K562 (cell line): ENCODE measurements at regions not wholly inside any gene's neighbourhood (a gene's known extent, or its start where the extent isn't known, plus 50 kb on each side); places are given as distances from the start of the nearest gene placed in this dataset.
A peak's percentile ranks its signal among the peaks of the same experiment; 100 is the strongest.

Experiments
- ATAC-seq: fragments of 200-7000 bp; cut with Tn5 transposase; 3 replicates; pipeline ENCODE4 v1.9.1; 2020; ENCODE audit warnings: moderate library complexity
- BruUV-seq: library from RNA; stranded (reverse); fragments of 400-500 nt; replicated peaks from 2 replicates; lab custom pipeline; 2021; lab: Mats Ljungman, UMichigan
- CTCF ChIA-PET: fragments of 300-600 bp; formaldehyde crosslinking; extraction: SDS; loops from one replicate; lab custom pipeline; 2021; ENCODE audit warnings: low intra/inter-chr PET ratio; lab: Yijun Ruan, JAX
- POLR2A ChIA-PET: fragments of 300-600, 350-650 bp; sonication (Branson Sonifier 250); formaldehyde crosslinking; extraction: SDS; loops from one replicate; lab custom pipeline; 2021; ENCODE audit warnings: antibody characterized with exemption, inconsistent platforms; lab: Yijun Ruan, JAX
- DNase-seq, 4 experiments: peaks; one replicate each; pipeline versions ENCODE4 v3.0.0 to v3.0.0-alpha.2; 2011 to 2018; ENCODE audit warnings: low spot score in 3 of 4, mixed read lengths in 3 of 4; ENCODE audit errors: extremely low read depth in 1 of 4
- FAIRE-seq: peaks from 2 replicates; lab custom pipeline; 2011; peaks lifted over from hg19 to GRCh38; lab: Jason Lieb, UNC
- H2AFZ ChIP-seq: 2 replicates; pipeline ENCODE4 v1.6.0; 2011; ENCODE audit warnings: low read depth, low read length, control low read depth, inconsistent platforms
- H3K27ac ChIP-seq: fragments of 200-600 bp; 3 replicates; pipeline ENCODE4 v1.8.0; 2011; ENCODE audit warnings: low read depth, mild to moderate bottlenecking, control low read depth, inconsistent platforms, low read length, moderate library complexity, mixed read lengths; ENCODE audit errors: extremely low read depth
- H3K27me3 ChIP-seq, 2 experiments: fragments of 300-600 bp in 1 of 2; 2 replicates in 1 of 2; 3 replicates in 1 of 2; pipeline versions ENCODE4 v1.6.0 to v1.8.0; 2011; ENCODE audit warnings: inconsistent platforms in 2 of 2, low read length in 2 of 2, mild to moderate bottlenecking in 1 of 2, mixed read lengths in 1 of 2, moderate library complexity in 1 of 2; ENCODE audit not compliant: control insufficient read depth in 2 of 2, insufficient read depth in 2 of 2
- H3K36me3 ChIP-seq: fragments of 300-600 bp; 3 replicates; pipeline ENCODE4 v1.8.0; 2011; ENCODE audit warnings: mild to moderate bottlenecking, low read length, inconsistent platforms; ENCODE audit not compliant: control insufficient read depth, insufficient read depth
- H3K4me1 ChIP-seq, 2 experiments: fragments of 200-600 bp in 1 of 2; replicated peaks in 1 of 2; 2 replicates in 1 of 2; 3 replicates in 1 of 2; pipeline versions ENCODE4 v1.5.1 to v1.8.0; 2011; ENCODE audit warnings: inconsistent platforms in 2 of 2, low read length in 2 of 2, mild to moderate bottlenecking in 1 of 2, mixed read lengths in 1 of 2, moderate library complexity in 1 of 2; ENCODE audit not compliant: control insufficient read depth in 2 of 2, insufficient read depth in 2 of 2
- H3K4me2 ChIP-seq: 2 replicates; pipeline ENCODE4 v1.6.1; 2011; ENCODE audit warnings: low read length, control low read depth, inconsistent platforms, mixed read lengths; ENCODE audit not compliant: insufficient read depth
- H3K4me3 ChIP-seq: fragments of 200-600 bp; sonication (generic), shearing (Covaris generic); 2 replicates; pipeline ENCODE4 v1.5.1; 2016; ENCODE audit warnings: control low read depth, inconsistent platforms
- H3K79me2 ChIP-seq: fragments of 200-600 bp; 3 replicates; pipeline ENCODE4 v1.8.0; 2011; ENCODE audit warnings: low read length, inconsistent platforms; ENCODE audit not compliant: control insufficient read depth, insufficient read depth
- H3K9ac ChIP-seq, 2 experiments: 2 replicates each; pipeline versions ENCODE4 v1.6.0 to v1.6.1; 2011; ENCODE audit warnings: low read depth in 2 of 2, low read length in 2 of 2, control low read depth in 1 of 2, inconsistent platforms in 1 of 2, mild to moderate bottlenecking in 1 of 2, mixed read lengths in 1 of 2; ENCODE audit not compliant: insufficient read depth in 1 of 2
- H3K9me1 ChIP-seq: one replicate; pipeline ENCODE4 v1.6.0; 2011; ENCODE audit warnings: inconsistent platforms, mild to moderate bottlenecking, low read length, moderate library complexity; ENCODE audit not compliant: control insufficient read depth, insufficient read depth
- H3K9me3 ChIP-seq: replicated peaks from 2 replicates; pipeline ENCODE4 v1.5.1; 2011; ENCODE audit warnings: low read depth, low read length, inconsistent platforms; ENCODE audit not compliant: control insufficient read depth, insufficient read depth
- H4K20me1 ChIP-seq: replicated peaks from 2 replicates; pipeline ENCODE4 v1.6.1; 2011; ENCODE audit warnings: low read length, inconsistent platforms, mixed read lengths; ENCODE audit not compliant: control insufficient read depth, insufficient read depth
- CHD1 ChIP-seq: fragments of 200-600 bp; sonication (generic); IDR thresholded peaks from one replicate; pipeline ENCODE4 v1.6.1; 2012; ENCODE audit warnings: mild to moderate bottlenecking, moderate library complexity, low read length, inconsistent platforms
- CREB3L1 ChIP-seq: fragments of 450-650 bp; IDR thresholded peaks from 2 replicates; pipeline ENCODE4 v1.6.1; 2014; ENCODE audit warnings: low read depth, mild to moderate bottlenecking, moderate library complexity, borderline replicate concordance
- ERF ChIP-seq: fragments of 450-650 bp; formaldehyde crosslinking; IDR thresholded peaks from 2 replicates; pipeline ENCODE4 v1.4.0; 2020; ENCODE audit warnings: mild to moderate bottlenecking, mixed read lengths
- FOXO4 ChIP-seq: fragments of 450-650 bp; formaldehyde crosslinking; IDR thresholded peaks from 2 replicates; pipeline ENCODE4 v1.4.0; 2020; ENCODE audit warnings: mild to moderate bottlenecking, moderate library complexity
- NR2F6 ChIP-seq: fragments of 450-650 bp; formaldehyde crosslinking; IDR thresholded peaks from 2 replicates; pipeline ENCODE4 v1.4.0; 2020; ENCODE audit warnings: mild to moderate bottlenecking
- SIN3B ChIP-seq: fragments of 450-650 bp; IDR thresholded peaks from 2 replicates; pipeline ENCODE4 v1.6.1; 2017; ENCODE audit warnings: low read depth, mild to moderate bottlenecking, moderate library complexity
- SNAPC5 ChIP-seq: fragments of 250-450 bp; sonication (Bioruptor Pico); IDR thresholded peaks from 2 replicates; pipeline ENCODE4 v1.8.0; 2021; ENCODE audit warnings: moderate library complexity, mild to moderate bottlenecking, inconsistent platforms
- ZNF282 ChIP-seq: sonication (generic); formaldehyde crosslinking; IDR thresholded peaks from 2 replicates; pipeline ENCODE4 v1.8.1; 2023; ENCODE audit warnings: missing genetic modification reagents
- ZNF316 ChIP-seq: fragments of 450-650 bp; IDR thresholded peaks from 2 replicates; pipeline ENCODE4 v1.6.1; 2016
- in situ Hi-C: fragments of 300-500 bp; cut with MboI; formaldehyde crosslinking; loops from 4 replicates; pipeline ENCODE4 v1.15.0; 2018; ENCODE audit warnings: inconsistent platforms, mixed read lengths
- intact Hi-C: fragments of 100-400 bp; cut with micrococcal nuclease; formaldehyde crosslinking; loops from 2 replicates; pipeline ENCODE4 v1.14.2; 2022

GRCh38 chr5:124828731-124829234 is 82.3 kb upstream of the ZNF608 start (continued):
- TF ChIP-seq CREB3L1 (no peak), ERF (CRISPR knock-in tag) (no peak), SIN3B (no peak), CHD1 (no peak), FOXO4 (CRISPR knock-in tag) (no peak), SNAPC5 (no peak), ZNF282 (CRISPR knock-in tag) (no peak), ZNF316 (no peak)

GRCh38 chr5:124831687-124832240 is 85.3 kb upstream of the ZNF608 start:
- Histone ChIP-seq H3K4me2 (no peak overlapping the region), H2AFZ (no peak overlapping the region), H3K4me3 (no peak overlapping the region), H3K36me3 (0 out of 3 replicates have a peak, but pooled peaks cover 2% of the 10 kb centered on the region), H3K79me2 (no peaks in the 10 kb centered on the region), H4K20me1 (no peaks in the 10 kb centered on the region), H3K9me3 (no peaks in the 10 kb centered on the region), H3K27ac (no peak overlapping the region), H3K4me1 (no peaks in the 10 kb centered on the region), H3K9ac (no peak overlapping the region), H3K27me3 (no peaks in the 10 kb centered on the region), H3K9me1 (no peaks in the 10 kb centered on the region)
- in situ Hi-C loops = no loop called here
- DNase-seq (no peak), ATAC-seq (no peak), FAIRE-seq (no peak)
- ChIA-PET POLR2A (no interaction called here), CTCF (no interaction called here)
- TF ChIP-seq NR2F6 (CRISPR knock-in tag) (no peak), ZNF316 (0 out of 2 replicates have a peak, but pooled peaks have one; percentile 8)
- BruUV-seq = no TSS peak
- intact Hi-C loops = no loop called here
